ENCODE measurements at regions not wholly inside any gene's neighbourhood (a gene's known extent, or its start where the extent isn't known, plus 50 kb on each side); places are given as distances from the start of the nearest gene placed in this dataset.

GRCh38 chr7:67426654-67427053 is 430.0 kb downstream of the TYW1 start:
- no peak for DNase-seq

GRCh38 chr7:67429735-67430134 is 433.1 kb downstream of the TYW1 start:
- no peak for DNase-seq

- no peak for DNase-seq
Measured at GRCh38 chr7:67432536-67433234, 436.1 kb downstream of the TYW1 start.

GRCh38 chr7:67435894-67436535 is 439.4 kb downstream of the TYW1 start:
- no peak for DNase-seq

- DNase-seq = peak; percentile 31
Measured at GRCh38 chr7:67438198-67438882, 441.7 kb downstream of the TYW1 start.

GRCh38 chr7:67438913-67439505 is 442.4 kb downstream of the TYW1 start:
- DNase-seq = no peak

- DNase-seq = no peak
Measured at GRCh38 chr7:67440321-67440720, 443.7 kb downstream of the TYW1 start.

GRCh38 chr7:67445728-67446127 is 449.1 kb downstream of the TYW1 start:
- no peak for DNase-seq

- no peak for DNase-seq
Measured at GRCh38 chr7:67447297-67447696, 450.7 kb downstream of the TYW1 start.

- DNase-seq = no peak
Measured at GRCh38 chr7:67448271-67448670, 451.6 kb downstream of the TYW1 start.

- no peak for DNase-seq
Measured at GRCh38 chr7:67450171-67450570, 453.5 kb downstream of the TYW1 start.

- no peak for DNase-seq
Measured at GRCh38 chr7:67451306-67451705, 454.7 kb downstream of the TYW1 start.

- no peak for DNase-seq
Measured at GRCh38 chr7:67452516-67453026, 455.9 kb downstream of the TYW1 start.

GRCh38 chr7:67453580-67454380 is 457.1 kb downstream of the TYW1 start:
- DNase-seq = peak; percentile 3

GRCh38 chr7:67455508-67455907 is 458.9 kb downstream of the TYW1 start:
- DNase-seq = no peak

- no peak for DNase-seq
Measured at GRCh38 chr7:67462781-67463191, 466.2 kb downstream of the TYW1 start.

- DNase-seq = no peak
Measured at GRCh38 chr7:67463316-67463715, 466.7 kb downstream of the TYW1 start.

GRCh38 chr7:67463983-67464382 is 467.4 kb downstream of the TYW1 start:
- no peak for DNase-seq

GRCh38 chr7:67466109-67466508 is 469.5 kb downstream of the TYW1 start:
- no peak for DNase-seq

- no peak for DNase-seq
Measured at GRCh38 chr7:67470256-67470751, 473.7 kb downstream of the TYW1 start.

- DNase-seq = no peak
Measured at GRCh38 chr7:67475293-67475692, 478.7 kb downstream of the TYW1 start.

- DNase-seq = no peak
Measured at GRCh38 chr7:67478066-67478465, 481.4 kb downstream of the TYW1 start.
